ENCODE measurements at regions not wholly inside any gene's neighbourhood (a gene's known extent, or its start where the extent isn't known, plus 50 kb on each side); places are given as distances from the start of the nearest gene placed in this dataset.
A peak's percentile ranks its signal among the peaks of the same experiment; 100 is the strongest.

DNA sequence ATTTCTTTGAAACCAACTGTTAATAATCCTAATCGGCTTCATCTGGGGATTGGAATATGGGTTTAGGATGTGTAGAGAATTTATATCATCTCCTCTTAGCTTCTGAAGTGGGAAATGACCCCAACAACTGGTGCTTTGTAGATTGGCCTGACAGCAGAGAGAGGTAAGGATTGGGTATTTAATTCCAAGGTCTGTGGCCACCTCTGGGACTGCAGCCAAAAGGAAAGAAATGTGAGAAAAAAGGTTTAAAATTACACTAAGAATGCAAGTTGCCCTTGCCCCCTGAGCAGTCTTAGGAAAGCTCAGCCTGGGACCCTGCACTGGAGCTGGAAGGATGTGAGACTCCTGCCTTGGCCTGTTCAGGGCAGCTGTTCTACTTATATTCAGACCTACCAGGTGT lies 157.1 kb downstream of the FTCDNL1 start:
- H3K9me3 ChIP-seq = no peaks in the 10 kb centered on the region
- no peaks in the 10 kb centered on the region for H3K4me1 ChIP-seq (ENCODE audit: control insufficient read depth in 1 of 2, extremely low read depth in 1 of 2, insufficient read depth in 2 of 2, low read length in 2 of 2)
- Mint-ChIP-seq H3K4me3 (no peak overlapping the region), H3K9me3 (no peaks in the 10 kb centered on the region), H3K27ac (no peak overlapping the region), H3K27me3 (peaks cover 10 to 21% of the 10 kb centered on the region in 2 donors), H3K4me1 (no peaks in the 10 kb centered on the region), H3K36me3 (no peaks in the 10 kb centered on the region)
- H3K4me3 ChIP-seq (ENCODE audit: control insufficient read depth in 1 of 2, extremely low read depth in 1 of 2, low read length in 1 of 2) = no peak overlapping the region
- no CpG with 5 or more reads among the region's 1 CpG for WGBS (ENCODE audit: insufficient coverage)
- no peaks in the 10 kb centered on the region for H3K36me3 ChIP-seq (ENCODE audit: control insufficient read depth in 2 of 2, extremely low read depth in 1 of 2, insufficient read depth in 1 of 2, low read length in 1 of 2)
- ChIA-PET CTCF (no interaction called here), POLR2A (no interaction called here)
- ATAC-seq (replicated peaks in 1 of 4) (no peak), DNase-seq (no peak)
- no peak overlapping the region for H3K27ac ChIP-seq (ENCODE audit: low read length)
- peaks cover 0 to 11% of the 10 kb centered on the region in 2 experiments for H3K27me3 ChIP-seq (replicated peaks in 1 of 2; ENCODE audit: control insufficient read depth in 2 of 2, extremely low read depth in 1 of 2, insufficient read depth in 2 of 2, low read length in 1 of 2)

- H3K27me3 Mint-ChIP-seq = peaks cover 10 to 14% of the 10 kb centered on the region in 2 donors
- H3K27ac Mint-ChIP-seq = no peak overlapping the region
- no peaks in the 10 kb centered on the region for H3K4me1 Mint-ChIP-seq
- POLR2A ChIA-PET = no interaction called here
- ATAC-seq (replicated peaks in 1 of 4) (no peak), DNase-seq (no peak)
- CTCF ChIA-PET = no interaction called here
- H3K36me3 Mint-ChIP-seq = no peaks in the 10 kb centered on the region
- H3K27me3 ChIP-seq (replicated peaks in 1 of 2; ENCODE audit: control insufficient read depth in 2 of 2, extremely low read depth in 1 of 2, insufficient read depth in 2 of 2, low read length in 1 of 2) = peaks cover 0 to 11% of the 10 kb centered on the region in 2 experiments
- no peaks in the 10 kb centered on the region for H3K4me1 ChIP-seq (ENCODE audit: control insufficient read depth in 1 of 2, extremely low read depth in 1 of 2, insufficient read depth in 2 of 2, low read length in 2 of 2)
- no peaks in the 10 kb centered on the region for H3K9me3 Mint-ChIP-seq
- H3K4me3 ChIP-seq (ENCODE audit: control insufficient read depth in 1 of 2, extremely low read depth in 1 of 2, low read length in 1 of 2) = no peak overlapping the region
- H3K36me3 ChIP-seq (ENCODE audit: control insufficient read depth in 2 of 2, extremely low read depth in 1 of 2, insufficient read depth in 1 of 2, low read length in 1 of 2) = no peaks in the 10 kb centered on the region
- no peak overlapping the region for H3K4me3 Mint-ChIP-seq
- no CpG with 5 or more reads among the region's 3 CpGs for WGBS (ENCODE audit: insufficient coverage)
- no peak overlapping the region for H3K27ac ChIP-seq (ENCODE audit: low read length)
- no peaks in the 10 kb centered on the region for H3K9me3 ChIP-seq
Observed at GRCh38 chr2:199692489-199692888, 158.5 kb downstream of the FTCDNL1 start.

GRCh38 chr2:199690225-199690624 lies 160.8 kb downstream of the FTCDNL1 start:
- H3K9me3 ChIP-seq = no peaks in the 10 kb centered on the region
- H3K27me3 ChIP-seq (replicated peaks in 1 of 2; ENCODE audit: control insufficient read depth in 2 of 2, extremely low read depth in 1 of 2, insufficient read depth in 2 of 2, low read length in 1 of 2) = no peaks in the 10 kb centered on the region
- H3K36me3 ChIP-seq (ENCODE audit: control insufficient read depth in 2 of 2, extremely low read depth in 1 of 2, insufficient read depth in 1 of 2, low read length in 1 of 2) = no peaks in the 10 kb centered on the region
- Mint-ChIP-seq H3K9me3 (no peaks in the 10 kb centered on the region), H3K36me3 (no peaks in the 10 kb centered on the region), H3K4me1 (peaks cover 8 to 9% (median 9%) of the 10 kb centered on the region in 3 donors), H3K27ac (no peak overlapping the region), H3K27me3 (peaks cover 0 to 4% of the 10 kb centered on the region in 2 donors), H3K4me3 (no peak overlapping the region)
- WGBS (ENCODE audit: insufficient coverage) = 64% methylated on average over 3 of the region's 3 CpGs
- peaks cover 0 to 14% of the 10 kb centered on the region in 2 experiments for H3K4me1 ChIP-seq (ENCODE audit: control insufficient read depth in 1 of 2, extremely low read depth in 1 of 2, insufficient read depth in 2 of 2, low read length in 2 of 2)
- no peak overlapping the region for H3K27ac ChIP-seq (ENCODE audit: low read length)
- ChIA-PET CTCF (no interaction called here), POLR2A (no interaction called here)
- ATAC-seq (replicated peaks in 1 of 4) (no peak), DNase-seq (no peak)
- no peak overlapping the region for H3K4me3 ChIP-seq (ENCODE audit: control insufficient read depth in 1 of 2, extremely low read depth in 1 of 2, low read length in 1 of 2)

- peaks cover 0 to 21% of the 10 kb centered on the region in 2 experiments for H3K4me1 ChIP-seq (ENCODE audit: control insufficient read depth in 1 of 2, extremely low read depth in 1 of 2, insufficient read depth in 2 of 2, low read length in 2 of 2)
- H3K4me3 ChIP-seq (ENCODE audit: control insufficient read depth in 1 of 2, extremely low read depth in 1 of 2, low read length in 1 of 2) = no peak overlapping the region
- H3K9me3 Mint-ChIP-seq = no peaks in the 10 kb centered on the region
- no peaks in the 10 kb centered on the region for H3K36me3 ChIP-seq (ENCODE audit: control insufficient read depth in 2 of 2, extremely low read depth in 1 of 2, insufficient read depth in 1 of 2, low read length in 1 of 2)
- no peaks in the 10 kb centered on the region for H3K27me3 ChIP-seq (replicated peaks in 1 of 2; ENCODE audit: control insufficient read depth in 2 of 2, extremely low read depth in 1 of 2, insufficient read depth in 2 of 2, low read length in 1 of 2)
- H3K36me3 Mint-ChIP-seq = no peaks in the 10 kb centered on the region
- ATAC-seq (replicated peaks in 1 of 4) (peak in 1 of 4 experiments; percentile 65), DNase-seq (peak in 1 of 35 experiments; percentile 2)
- CTCF ChIA-PET = no interaction called here
- H3K27me3 Mint-ChIP-seq = peaks cover 4 to 5% of the 10 kb centered on the region in 2 donors
- peaks cover 14 to 17% (median 16%) of the 10 kb centered on the region in 3 donors for H3K4me1 Mint-ChIP-seq
- no peaks in the 10 kb centered on the region for H3K9me3 ChIP-seq
- peak overlapping the region in 1 of 3 donors; percentile 26 for H3K4me3 Mint-ChIP-seq
- no peak overlapping the region for H3K27ac Mint-ChIP-seq
- no peak overlapping the region for H3K27ac ChIP-seq (ENCODE audit: low read length)
- POLR2A ChIA-PET = no interaction called here
Observed at GRCh38 chr2:199685669-199686068, 165.3 kb downstream of the FTCDNL1 start.

- Histone ChIP-seq H3K27ac (ENCODE audit: low read length) (no peak overlapping the region), H3K4me1 (ENCODE audit: control insufficient read depth in 1 of 2, extremely low read depth in 1 of 2, insufficient read depth in 2 of 2, low read length in 2 of 2) (peaks cover 0 to 21% of the 10 kb centered on the region in 2 experiments), H3K4me3 (ENCODE audit: control insufficient read depth in 1 of 2, extremely low read depth in 1 of 2, low read length in 1 of 2) (no peak overlapping the region), H3K9me3 (no peaks in the 10 kb centered on the region), H3K36me3 (ENCODE audit: control insufficient read depth in 2 of 2, extremely low read depth in 1 of 2, insufficient read depth in 1 of 2, low read length in 1 of 2) (no peaks in the 10 kb centered on the region), H3K27me3 (replicated peaks in 1 of 2; ENCODE audit: control insufficient read depth in 2 of 2, extremely low read depth in 1 of 2, insufficient read depth in 2 of 2, low read length in 1 of 2) (no peaks in the 10 kb centered on the region)
- no peak for ATAC-seq (replicated peaks in 1 of 4)
- Mint-ChIP-seq H3K27me3 (peaks cover 4 to 5% of the 10 kb centered on the region in 2 donors), H3K27ac (no peak overlapping the region), H3K4me1 (peaks cover 14 to 17% (median 16%) of the 10 kb centered on the region in 3 donors), H3K4me3 (no peak overlapping the region), H3K9me3 (no peaks in the 10 kb centered on the region), H3K36me3 (no peaks in the 10 kb centered on the region)
- no peak for DNase-seq
- ChIA-PET POLR2A (no interaction called here), CTCF (no interaction called here)
- WGBS (ENCODE audit: insufficient coverage) = no CpG with 5 or more reads among the region's 2 CpGs
Observed at GRCh38 chr2:199684832-199685231, 166.2 kb downstream of the FTCDNL1 start.

GRCh38 chr2:199684168-199684567 lies 166.8 kb downstream of the FTCDNL1 start:
- H3K27me3 Mint-ChIP-seq = peaks cover 5 to 6% of the 10 kb centered on the region in 2 donors
- ChIA-PET POLR2A (no interaction called here), CTCF (no interaction called here)
- no peaks in the 10 kb centered on the region for H3K36me3 Mint-ChIP-seq
- Histone ChIP-seq H3K36me3 (ENCODE audit: control insufficient read depth in 2 of 2, extremely low read depth in 1 of 2, insufficient read depth in 1 of 2, low read length in 1 of 2) (no peaks in the 10 kb centered on the region), H3K9me3 (no peaks in the 10 kb centered on the region), H3K27ac (ENCODE audit: low read length) (no peak overlapping the region), H3K4me1 (ENCODE audit: control insufficient read depth in 1 of 2, extremely low read depth in 1 of 2, insufficient read depth in 2 of 2, low read length in 2 of 2) (peaks cover 0 to 21% of the 10 kb centered on the region in 2 experiments), H3K27me3 (replicated peaks in 1 of 2; ENCODE audit: control insufficient read depth in 2 of 2, extremely low read depth in 1 of 2, insufficient read depth in 2 of 2, low read length in 1 of 2) (no peaks in the 10 kb centered on the region), H3K4me3 (ENCODE audit: control insufficient read depth in 1 of 2, extremely low read depth in 1 of 2, low read length in 1 of 2) (no peak overlapping the region)
- peaks cover 14 to 17% (median 16%) of the 10 kb centered on the region in 3 donors for H3K4me1 Mint-ChIP-seq
- no peak for ATAC-seq (replicated peaks in 1 of 4)
- no peak overlapping the region for H3K4me3 Mint-ChIP-seq
- no peak for DNase-seq
- H3K9me3 Mint-ChIP-seq = no peaks in the 10 kb centered on the region
- H3K27ac Mint-ChIP-seq = no peak overlapping the region
- no CpG with 5 or more reads among the region's 1 CpG for WGBS (ENCODE audit: insufficient coverage)

- H3K9me3 ChIP-seq = no peaks in the 10 kb centered on the region
- H3K27ac Mint-ChIP-seq = no peak overlapping the region
- no peaks in the 10 kb centered on the region for H3K36me3 ChIP-seq (ENCODE audit: control insufficient read depth in 2 of 2, extremely low read depth in 1 of 2, insufficient read depth in 1 of 2, low read length in 1 of 2)
- DNase-seq (no peak), ATAC-seq (replicated peaks in 1 of 4) (no peak)
- H3K4me1 Mint-ChIP-seq = peaks cover 14 to 17% (median 16%) of the 10 kb centered on the region in 3 donors
- no peaks in the 10 kb centered on the region for H3K36me3 Mint-ChIP-seq
- no peak overlapping the region for H3K4me3 Mint-ChIP-seq
- no peaks in the 10 kb centered on the region for H3K9me3 Mint-ChIP-seq
- no peaks in the 10 kb centered on the region for H3K27me3 ChIP-seq (replicated peaks in 1 of 2; ENCODE audit: control insufficient read depth in 2 of 2, extremely low read depth in 1 of 2, insufficient read depth in 2 of 2, low read length in 1 of 2)
- CTCF ChIA-PET = no interaction called here
- H3K27me3 Mint-ChIP-seq = peaks cover 8 to 13% of the 10 kb centered on the region in 2 donors
- no peak overlapping the region for H3K4me3 ChIP-seq (ENCODE audit: control insufficient read depth in 1 of 2, extremely low read depth in 1 of 2, low read length in 1 of 2)
- 60% methylated on average over 1 of the region's 1 CpG for WGBS (ENCODE audit: insufficient coverage)
- peaks cover 0 to 21% of the 10 kb centered on the region in 2 experiments for H3K4me1 ChIP-seq (ENCODE audit: control insufficient read depth in 1 of 2, extremely low read depth in 1 of 2, insufficient read depth in 2 of 2, low read length in 2 of 2)
- no peak overlapping the region for H3K27ac ChIP-seq (ENCODE audit: low read length)
- POLR2A ChIA-PET = no interaction called here
Observed at GRCh38 chr2:199682001-199682400, 169.0 kb downstream of the FTCDNL1 start.
